HG03097 (cell line): ENCODE measurements at regions not wholly inside any gene's neighbourhood (a gene's known extent, or its start where the extent isn't known, plus 50 kb on each side); places are given as distances from the start of the nearest gene placed in this dataset.

Experiments used
- ATAC-seq: cut with Tn5 transposase; IDR thresholded peaks from one replicate; pipeline ENCODE4 v1.9.1; 2021; ENCODE audit not compliant: unreplicated experiment, low FRiP score

- ATAC-seq = no peak
Observed at GRCh38 chr14:83441801-83442200, 1908.1 kb upstream of the SEL1L start.

GRCh38 chr14:83455561-83455960 is 1921.9 kb upstream of the SEL1L start:
- ATAC-seq = no peak

- ATAC-seq = no peak
Observed at GRCh38 chr14:83461521-83461920, 1927.9 kb upstream of the SEL1L start.

- no peak for ATAC-seq
Observed at GRCh38 chr14:83462759-83463158, 1929.1 kb upstream of the SEL1L start.

- ATAC-seq = no peak
Observed at GRCh38 chr14:83463500-83464098, 1929.9 kb upstream of the SEL1L start.

- no peak for ATAC-seq
Observed at GRCh38 chr14:83467811-83468210, 1934.2 kb upstream of the SEL1L start.

- ATAC-seq = no peak
Observed at GRCh38 chr14:83470466-83470865, 1936.8 kb upstream of the SEL1L start.

- no peak for ATAC-seq
Observed at GRCh38 chr14:83470959-83471695, 1937.5 kb upstream of the SEL1L start.

- no peak for ATAC-seq
Observed at GRCh38 chr14:83473416-83474235, 1940.0 kb upstream of the SEL1L start.

- no peak for ATAC-seq
Observed at GRCh38 chr14:83478741-83479140, 1945.1 kb upstream of the SEL1L start.

GRCh38 chr14:83483063-83483462 is 1949.4 kb upstream of the SEL1L start:
- ATAC-seq = no peak

GRCh38 chr14:83485591-83485990 is 1951.9 kb upstream of the SEL1L start:
- no peak for ATAC-seq

- ATAC-seq = no peak
Observed at GRCh38 chr14:83491091-83491490, 1957.4 kb upstream of the SEL1L start.

GRCh38 chr14:83520837-83521236 is 1987.2 kb upstream of the SEL1L start:
- ATAC-seq = no peak

GRCh38 chr14:83529531-83529930 is 1995.9 kb upstream of the SEL1L start:
- no peak for ATAC-seq

GRCh38 chr14:83533734-83534133 is 1996.2 kb upstream of the FLRT2 start:
- no peak for ATAC-seq

GRCh38 chr14:83534995-83535394 is 1994.9 kb upstream of the FLRT2 start:
- no peak for ATAC-seq

- no peak for ATAC-seq
Observed at GRCh38 chr14:83535444-83535843, 1994.5 kb upstream of the FLRT2 start.

GRCh38 chr14:83541147-83541546 is 1988.8 kb upstream of the FLRT2 start:
- no peak for ATAC-seq

- no peak for ATAC-seq
Observed at GRCh38 chr14:83548061-83548839, 1981.7 kb upstream of the FLRT2 start.

GRCh38 chr14:83556065-83556464 is 1973.9 kb upstream of the FLRT2 start:
- no peak for ATAC-seq
